GM03348 (cell line): ENCODE measurements at regions not wholly inside any gene's neighbourhood (a gene's known extent, or its start where the extent isn't known, plus 50 kb on each side); places are given as distances from the start of the nearest gene placed in this dataset.
A peak's percentile ranks its signal among the peaks of the same experiment; 100 is the strongest.

Experiments
- DNase-seq: peaks from one replicate; pipeline ENCODE4 v3.0.0; 2012; ENCODE audit warnings: low spot score

DNA sequence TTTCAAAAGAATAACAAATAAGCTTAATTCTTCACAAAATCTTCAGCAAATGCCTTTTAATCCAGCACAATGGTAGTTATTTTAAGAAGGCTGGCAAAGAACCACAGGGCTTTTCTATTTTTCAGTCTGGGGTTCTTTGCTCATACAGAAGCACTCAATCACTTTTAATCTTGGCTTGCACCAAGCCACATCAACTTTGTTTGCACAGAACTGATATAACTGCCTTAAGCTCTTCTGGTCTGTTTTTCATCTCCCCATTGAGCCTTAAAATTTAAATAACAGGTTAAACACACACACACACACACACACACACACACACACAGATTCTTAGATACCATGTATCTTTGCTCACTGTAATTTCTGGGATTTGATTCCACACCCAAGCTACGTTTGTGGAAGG, 377.0 kb downstream of the GATA3 start:
- DNase-seq = no peak

DNA sequence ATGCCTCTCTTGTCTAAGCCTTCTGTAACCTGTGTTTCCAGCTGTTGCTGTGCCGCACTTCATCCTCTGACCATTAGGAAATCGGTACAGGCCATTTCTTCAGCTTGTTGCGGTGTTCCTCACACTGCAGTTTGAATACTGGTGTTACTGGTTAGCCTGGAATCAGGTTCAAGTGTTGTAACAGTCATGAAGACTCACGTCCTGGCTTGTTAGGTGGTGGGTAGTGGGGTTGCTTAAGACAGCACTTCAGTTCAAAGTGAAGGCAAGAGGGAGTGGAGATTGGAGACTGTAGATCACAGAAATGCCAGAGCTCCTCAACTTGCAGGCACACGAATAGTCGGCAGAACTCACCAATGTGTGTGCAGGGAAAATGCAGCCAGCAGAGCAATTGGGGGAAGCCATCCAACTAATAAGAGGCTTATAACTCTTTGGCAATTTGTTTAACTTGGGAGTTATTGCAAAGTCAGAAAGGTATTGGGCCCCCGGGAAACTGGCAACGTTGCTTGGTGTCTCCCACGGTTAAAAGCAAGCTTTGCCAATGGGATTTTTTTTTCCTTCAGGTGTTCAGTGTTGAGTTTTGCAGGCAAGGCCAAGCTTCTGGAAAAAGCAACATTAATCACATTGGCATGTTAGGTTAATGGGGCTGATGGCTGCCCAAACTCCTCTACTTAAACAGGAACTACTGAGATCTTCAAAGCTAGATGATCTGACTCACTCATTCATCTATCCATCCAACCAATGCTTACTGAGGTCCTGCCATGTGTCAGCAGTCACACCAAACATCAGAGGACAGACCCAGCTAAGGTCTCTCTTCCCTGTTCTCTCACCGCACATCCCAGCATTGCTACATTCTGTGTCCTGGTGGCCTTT, 380.9 kb downstream of the GATA3 start:
- DNase-seq = no peak

DNA sequence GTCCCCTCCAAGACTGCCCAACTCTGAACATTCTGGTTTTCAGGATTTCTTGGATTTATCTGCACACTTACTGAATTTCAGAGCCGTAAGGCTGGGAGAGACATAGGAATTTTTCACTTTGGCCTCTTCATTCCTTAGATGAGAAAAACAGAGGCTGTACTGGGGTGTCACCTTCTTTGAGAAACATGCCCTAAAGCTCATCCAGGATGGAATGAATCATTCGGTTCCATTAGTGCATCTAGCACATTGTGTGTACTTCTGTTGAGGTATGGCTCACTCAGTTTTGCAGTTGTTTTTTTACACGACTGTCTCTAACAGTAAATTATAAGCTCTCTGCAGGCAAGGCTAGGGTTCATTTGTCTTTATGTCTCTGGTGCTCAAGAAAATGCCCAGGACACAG, 383.4 kb downstream of the GATA3 start:
- DNase-seq = no peak

DNA sequence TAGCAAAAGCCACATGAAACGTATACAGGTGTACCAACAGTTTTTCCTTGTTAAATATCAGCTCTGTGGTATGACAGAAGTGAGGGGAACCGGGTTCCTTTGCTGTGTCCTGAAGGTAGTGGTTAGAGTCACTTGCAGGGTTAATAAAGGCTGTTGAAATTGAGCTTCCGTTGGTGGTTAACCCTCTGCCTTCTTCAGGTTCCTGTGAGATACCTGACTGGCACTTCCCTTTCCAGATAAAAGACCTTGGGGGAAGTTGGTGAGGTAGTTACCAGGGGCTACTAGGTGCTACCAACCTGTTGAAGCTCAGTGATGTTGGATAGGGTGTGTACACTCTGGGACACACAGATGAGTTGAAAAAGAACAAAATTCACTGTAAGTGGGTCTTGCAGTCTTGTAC, 384.1 kb downstream of the GATA3 start:
- DNase-seq = no peak

DNA sequence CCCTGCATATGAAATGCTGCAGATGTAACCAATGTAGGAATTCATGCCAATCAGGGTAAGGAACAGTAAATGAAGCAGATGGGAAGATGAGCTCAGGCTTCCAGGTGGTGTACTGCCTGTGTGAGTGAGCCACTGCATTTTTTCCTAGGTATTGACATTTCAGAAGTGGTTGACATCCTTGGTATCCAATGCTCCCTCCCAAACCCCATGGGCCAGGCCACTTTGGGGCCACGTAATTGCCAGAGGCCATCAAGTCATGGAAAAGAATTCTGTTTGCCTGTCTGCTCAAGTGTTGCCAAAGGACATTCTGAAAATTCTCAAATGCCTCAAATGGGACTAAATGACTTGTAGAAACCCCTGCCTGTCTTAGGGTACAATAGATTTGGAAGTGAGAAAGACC, 384.6 kb downstream of the GATA3 start:
- DNase-seq = no peak

DNA sequence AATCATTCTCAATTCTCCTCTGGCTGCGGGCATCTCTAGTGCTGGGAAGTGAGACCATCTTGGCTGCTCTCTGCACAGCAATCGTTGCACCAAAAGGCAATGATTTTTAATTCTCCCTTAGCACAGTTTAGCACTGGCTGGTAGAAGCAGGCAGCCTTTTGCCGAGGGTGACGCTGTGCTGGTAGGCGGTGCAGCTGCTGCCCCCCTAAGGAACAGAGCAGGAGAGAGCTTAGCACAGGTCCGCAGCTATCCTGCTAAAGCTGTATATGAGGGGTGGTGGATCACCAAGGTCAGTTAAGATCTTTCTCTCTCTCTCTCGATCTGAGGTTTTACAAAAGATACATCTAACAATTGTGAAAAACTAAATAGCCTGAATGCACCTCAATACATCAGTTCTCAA, 390.1 kb downstream of the GATA3 start:
- DNase-seq = no peak

DNA sequence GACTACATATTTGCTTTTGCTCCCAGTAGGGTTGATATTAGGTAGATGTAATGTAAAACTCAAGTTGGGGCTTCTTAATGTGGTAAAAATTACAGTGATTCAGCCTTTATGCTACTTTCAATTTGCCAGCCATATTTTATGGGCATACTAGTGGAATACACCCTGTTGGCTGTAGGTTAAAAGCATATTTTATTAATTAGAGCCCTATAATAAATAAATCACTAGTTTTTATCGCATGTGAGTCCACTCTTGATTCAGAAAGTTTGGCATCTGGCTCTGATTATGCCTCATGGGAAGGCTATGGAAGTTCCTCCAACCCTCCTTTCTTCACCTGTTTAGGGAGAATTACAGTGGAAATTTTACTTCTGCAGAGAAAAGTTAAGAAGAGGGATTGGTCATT, 390.9 kb downstream of the GATA3 start:
- DNase-seq = no peak

DNA sequence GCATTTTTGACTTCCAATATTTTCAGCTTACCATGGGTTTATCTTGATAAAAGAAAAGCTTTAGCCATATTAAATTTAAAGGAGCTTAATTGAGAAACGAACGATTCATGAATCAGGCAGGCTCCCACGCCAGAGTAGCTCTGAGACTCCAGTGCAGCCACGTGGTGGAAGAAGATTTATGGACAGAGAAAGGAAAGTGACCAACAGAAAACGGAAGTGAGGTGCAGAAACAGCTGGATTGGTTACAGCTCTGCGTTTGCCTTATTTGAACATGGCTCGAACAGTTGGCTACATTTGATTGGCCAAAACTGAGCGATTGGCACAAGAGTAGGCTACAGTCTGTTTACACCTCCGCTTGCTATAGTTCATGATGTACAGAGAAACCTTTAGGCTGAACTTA, 395.4 kb downstream of the GATA3 start:
- no peak for DNase-seq

DNA sequence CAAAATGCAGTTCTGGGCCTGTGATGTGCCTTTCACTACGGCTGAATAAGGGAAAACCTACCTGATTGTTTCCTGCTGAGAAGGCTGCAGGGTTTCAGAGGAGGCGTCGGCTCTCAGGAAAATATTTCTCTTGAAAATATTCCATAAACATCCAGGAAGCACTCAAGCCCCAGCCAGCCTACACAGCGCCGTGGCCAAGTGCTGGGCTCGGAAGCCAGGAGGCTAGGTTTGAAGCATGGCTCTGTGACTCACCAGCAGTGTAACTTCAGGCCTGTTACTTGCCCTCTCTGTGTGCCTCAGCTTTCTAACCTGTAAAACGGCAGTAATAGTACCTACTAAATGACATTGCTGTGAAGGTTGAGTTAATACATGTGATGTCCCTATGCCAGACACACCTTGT, 399.1 kb downstream of the GATA3 start:
- DNase-seq = peak; percentile 55

DNA sequence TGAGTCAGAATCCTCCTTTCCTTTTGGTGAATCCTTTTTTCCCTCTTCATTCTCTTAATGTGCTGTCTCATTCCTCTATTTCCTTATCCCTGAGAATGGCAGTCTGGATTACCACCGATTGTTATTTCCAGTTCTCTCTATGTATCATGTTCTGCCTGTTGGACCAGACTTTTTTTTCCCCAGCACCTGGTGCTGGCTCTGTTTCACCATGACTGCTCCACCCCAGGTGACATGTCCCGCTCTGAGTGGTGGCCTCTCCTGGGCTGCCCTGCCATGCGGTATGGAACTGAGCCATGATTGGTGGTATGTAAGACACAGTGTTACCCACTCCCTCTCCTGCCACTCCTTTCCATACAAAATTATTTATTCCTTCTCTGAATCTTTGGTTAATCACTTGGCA, 399.9 kb downstream of the GATA3 start:
- no peak for DNase-seq

DNA sequence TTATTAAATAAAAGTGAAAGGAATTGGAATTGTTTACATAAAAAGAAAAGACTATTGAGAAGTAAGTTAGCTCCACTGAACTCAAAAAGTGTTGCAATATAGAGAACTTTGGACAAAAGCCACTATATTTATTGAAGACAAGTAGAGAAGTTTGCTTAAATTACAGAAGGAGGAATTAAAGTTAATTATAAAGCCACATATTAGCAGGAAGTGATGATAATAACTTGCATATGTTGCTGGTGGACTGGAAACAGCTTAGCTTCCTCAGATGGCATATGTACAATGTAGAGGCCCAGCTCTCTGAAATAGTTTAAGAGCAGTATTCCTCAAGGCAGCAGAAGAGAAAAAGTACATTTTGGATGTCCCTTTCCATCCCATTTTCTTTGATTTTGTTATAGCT, 400.7 kb downstream of the GATA3 start:
- no peak for DNase-seq

DNA sequence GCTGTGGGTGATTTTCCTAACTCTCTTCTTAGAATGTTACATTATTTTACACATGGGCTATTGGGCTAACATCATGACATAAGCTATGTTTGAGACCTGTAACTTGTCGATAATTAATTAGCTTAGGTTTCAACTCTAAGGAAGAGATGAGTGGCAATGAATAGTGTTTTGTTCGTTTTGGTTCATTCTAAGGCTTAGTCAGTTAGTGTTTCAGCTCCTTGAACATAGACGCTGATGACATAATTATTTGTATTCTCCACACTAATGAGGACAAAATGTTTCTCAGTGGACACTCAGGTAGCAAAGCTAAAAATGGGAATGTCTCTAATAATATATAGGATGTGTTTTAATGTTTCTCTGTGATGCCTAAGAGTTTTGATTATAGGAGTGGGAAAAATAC, 401.9 kb downstream of the GATA3 start:
- DNase-seq = no peak

DNA sequence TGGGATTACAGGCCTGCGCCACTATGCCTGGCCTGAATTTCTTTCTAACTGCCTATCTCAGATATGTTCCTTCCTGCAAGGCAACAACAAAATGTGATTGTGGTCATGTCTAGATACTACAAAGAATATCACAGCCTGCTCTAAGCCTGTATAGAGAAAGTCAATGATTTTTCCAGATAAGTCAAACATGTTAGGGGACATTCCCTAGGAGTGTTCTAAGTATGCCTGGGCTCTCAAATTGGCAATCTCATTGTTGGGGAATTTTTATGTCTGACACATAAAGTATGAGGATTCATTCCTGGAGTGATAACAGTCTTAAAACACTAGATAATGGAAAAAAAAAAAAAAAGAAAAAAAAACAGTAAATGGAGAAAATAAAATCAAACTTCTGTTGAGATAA, 406.1 kb downstream of the GATA3 start:
- DNase-seq = no peak

DNA sequence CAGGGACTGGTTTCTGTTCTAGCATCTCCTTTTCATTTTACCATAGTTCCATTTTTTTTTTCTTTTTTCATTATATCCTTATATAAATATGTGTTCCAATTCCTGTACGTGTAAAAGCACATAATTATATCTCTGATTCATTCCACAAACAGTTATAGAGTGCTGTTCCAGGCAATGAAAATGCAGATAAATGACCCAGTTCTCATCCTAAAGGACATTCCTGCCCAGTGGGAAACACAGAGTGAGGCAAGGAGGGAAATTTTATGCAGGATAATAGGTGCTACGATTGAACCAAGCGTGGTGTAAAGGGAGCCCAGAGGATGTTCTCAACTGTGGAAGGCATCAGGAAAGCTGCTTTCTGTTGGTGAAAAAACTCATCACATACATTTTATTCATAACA, 408.1 kb downstream of the GATA3 start:
- no peak for DNase-seq

DNA sequence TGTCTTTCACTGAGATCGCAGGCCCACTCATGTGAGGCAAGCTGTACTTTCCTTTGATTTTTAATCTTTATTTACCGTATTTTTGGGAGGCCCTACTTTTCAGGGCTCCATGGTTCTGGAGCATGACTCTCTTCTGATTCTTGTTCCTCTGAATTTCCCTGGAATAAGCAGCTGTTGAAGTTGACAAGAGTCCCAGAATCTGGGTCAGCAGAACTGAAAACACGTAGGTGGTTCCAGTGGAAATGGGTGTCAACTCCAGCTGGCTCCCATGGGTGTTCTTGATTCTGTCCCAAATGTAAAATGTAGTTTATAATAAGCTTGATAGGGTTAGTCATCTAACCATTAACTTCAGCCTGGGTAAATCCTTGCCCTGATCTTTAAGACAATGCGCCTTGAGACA, 409.4 kb downstream of the GATA3 start:
- no peak for DNase-seq

DNA sequence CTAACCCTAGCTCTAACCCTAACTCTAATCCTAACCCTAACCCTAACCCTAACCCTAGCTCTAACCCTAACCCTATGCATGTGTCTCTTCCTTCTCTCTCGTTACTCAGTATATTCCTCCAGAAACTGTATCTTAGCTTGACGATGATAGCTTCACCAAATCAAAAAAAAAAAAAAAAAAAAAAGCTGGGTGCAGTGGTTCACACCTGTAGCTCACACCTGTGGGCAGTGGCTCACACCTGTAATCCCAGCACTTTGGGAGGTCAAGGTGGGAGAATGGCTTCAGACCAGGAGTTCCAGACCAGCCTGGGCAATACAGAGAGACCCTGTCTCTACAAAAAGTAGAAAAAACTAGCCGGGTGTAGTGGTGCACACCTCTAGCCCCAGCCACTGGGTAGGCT, 414.0 kb downstream of the GATA3 start:
- DNase-seq = no peak

DNA sequence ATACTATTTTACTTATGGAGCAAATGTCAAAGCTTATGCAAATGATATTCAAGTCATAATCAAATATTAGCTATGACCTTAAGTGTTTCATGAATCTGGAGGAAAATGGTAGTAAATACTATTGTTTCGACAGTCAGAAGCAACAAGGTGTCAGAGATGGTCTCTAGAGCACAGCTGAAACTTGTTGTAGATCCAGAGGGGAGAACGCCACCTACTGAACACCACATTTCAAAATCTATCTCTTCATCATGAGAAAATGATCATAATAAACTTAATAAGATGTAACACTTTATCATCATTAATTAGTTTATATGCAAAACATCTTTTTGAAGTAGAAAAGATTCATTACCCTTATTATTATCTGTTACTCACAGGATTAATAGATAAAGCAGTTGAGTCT, 418.7 kb downstream of the GATA3 start:
- peak; percentile 13 for DNase-seq

DNA sequence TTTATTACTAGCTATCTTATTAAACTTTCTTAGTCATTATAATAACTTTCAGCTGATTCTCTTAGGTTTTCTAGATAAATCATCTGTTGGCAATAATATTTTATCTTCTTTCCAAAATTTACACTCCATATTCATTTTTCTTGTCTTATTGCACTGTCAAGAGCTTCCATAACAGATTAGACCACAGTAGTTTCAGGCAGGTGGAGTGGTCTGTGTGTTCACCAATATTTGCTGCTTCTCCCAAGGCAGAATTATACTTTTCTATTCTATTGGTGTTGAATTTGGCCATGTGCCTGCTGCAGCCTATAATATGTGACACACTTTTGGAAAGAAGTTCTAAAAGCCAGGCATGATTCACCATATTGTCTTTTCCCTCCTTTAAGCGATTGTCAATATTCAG, 422.8 kb downstream of the GATA3 start:
- DNase-seq = no peak

DNA sequence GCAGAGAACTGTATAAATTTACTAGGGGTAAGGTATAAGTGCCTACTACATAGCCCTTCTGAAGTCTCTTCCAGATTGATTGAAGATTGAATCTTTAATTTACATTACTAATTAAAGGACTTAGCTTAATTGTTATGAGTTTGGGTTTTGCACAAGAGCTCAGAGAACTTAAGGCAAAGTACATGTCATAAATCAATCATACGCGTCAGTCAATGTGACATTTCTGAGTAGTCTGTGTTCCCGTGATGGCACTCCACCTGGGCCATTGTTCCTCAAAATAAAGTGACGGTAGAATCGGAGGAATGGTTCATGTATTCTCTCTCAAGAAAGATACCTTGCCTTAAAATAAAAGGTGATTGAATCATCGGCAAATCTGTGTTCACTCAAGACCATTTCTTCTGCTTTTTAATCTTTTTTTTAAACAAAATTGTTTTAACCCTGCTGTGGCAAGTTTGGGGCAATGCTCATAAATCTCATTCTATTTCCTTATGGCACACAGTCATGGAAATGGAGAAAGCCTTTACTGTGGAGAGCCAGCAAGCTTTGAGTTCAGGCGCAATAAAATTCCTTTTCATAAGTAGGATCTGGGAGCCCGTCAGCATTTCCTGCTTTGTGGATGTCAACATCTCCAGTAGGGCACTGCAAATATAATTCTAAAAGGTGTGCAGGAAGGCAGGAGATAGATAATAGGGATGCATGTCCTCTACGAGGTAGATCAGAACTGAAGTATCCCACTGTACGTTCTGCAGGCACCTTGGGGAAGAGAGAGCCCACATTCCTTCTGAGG, 427.4 kb downstream of the GATA3 start:
- no peak for DNase-seq

DNA sequence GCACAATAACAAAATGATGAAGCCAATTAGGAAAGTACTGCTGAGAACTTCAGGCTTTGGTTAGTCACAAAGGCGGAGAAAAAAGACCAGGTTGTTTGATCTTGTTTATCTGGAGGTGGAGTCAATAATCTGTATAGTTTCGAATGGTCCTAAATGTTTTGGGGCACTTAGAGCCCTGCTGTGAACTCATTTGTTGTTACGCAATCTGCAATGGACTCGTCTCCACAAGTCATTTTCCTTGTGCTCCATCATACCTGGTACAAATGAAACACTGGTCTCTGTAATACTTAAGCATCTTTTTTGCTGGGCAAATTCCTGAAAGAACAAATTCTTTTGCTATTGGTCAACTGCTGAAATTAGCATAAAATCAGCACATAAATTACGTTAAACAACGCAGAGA, 430.5 kb downstream of the GATA3 start:
- DNase-seq = no peak

DNA sequence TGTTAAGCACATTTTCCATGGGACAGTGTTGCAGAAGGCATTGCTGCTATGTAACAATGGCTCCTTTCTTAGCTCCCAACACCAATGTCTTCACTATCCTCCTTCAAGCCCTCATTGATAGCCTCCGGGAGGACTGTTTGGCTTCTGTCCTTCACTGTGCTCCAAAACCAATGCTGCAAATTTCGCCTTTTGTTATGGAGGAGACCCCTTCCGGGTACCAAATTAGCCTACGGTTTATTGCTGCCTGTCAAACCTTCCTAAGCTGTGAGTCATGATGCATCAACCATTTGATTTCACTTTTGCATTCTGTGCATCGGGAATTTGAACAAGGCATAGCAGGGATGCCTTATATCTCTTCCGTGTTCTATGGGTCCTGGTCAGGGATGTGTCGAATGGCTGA, 432.9 kb downstream of the GATA3 start:
- no peak for DNase-seq

DNA sequence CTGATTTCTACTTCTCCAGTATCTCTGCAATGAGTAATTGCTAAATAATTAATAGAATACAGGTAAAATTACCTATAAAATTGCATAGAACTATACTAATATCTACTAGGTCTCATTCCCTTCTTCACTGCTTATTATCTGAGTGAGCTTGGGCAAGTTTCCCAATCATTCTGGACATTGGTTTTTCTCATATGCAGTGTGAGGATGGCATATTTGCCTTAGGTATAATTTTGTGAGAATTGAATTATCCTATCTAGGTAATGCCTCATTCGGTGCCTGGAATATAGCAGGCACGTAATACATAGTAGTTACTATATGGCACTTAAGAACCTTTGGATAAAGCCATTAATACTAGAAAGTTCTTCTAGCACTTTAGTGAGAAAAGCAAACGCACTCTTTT, 434.7 kb downstream of the GATA3 start:
- no peak for DNase-seq

DNA sequence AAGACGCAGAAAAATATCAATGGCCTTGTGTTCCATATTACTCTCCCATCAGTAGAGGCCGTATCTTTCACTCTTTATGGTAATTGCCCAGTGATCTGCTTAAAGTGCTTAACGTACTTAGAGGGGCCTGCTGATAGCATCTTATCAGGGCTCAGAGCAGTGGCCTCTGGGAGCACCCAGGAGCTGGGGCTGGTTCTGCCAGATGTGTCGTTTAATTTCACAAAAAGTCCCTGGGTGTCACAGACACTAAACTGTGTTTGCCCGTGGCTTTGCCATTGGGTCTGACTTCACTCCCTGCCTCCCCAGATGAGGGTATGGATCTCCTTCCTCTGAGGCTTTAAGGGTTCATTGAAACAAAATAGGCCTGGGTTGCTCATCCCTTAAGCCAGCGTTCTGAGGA, 435.3 kb downstream of the GATA3 start:
- no peak for DNase-seq

DNA sequence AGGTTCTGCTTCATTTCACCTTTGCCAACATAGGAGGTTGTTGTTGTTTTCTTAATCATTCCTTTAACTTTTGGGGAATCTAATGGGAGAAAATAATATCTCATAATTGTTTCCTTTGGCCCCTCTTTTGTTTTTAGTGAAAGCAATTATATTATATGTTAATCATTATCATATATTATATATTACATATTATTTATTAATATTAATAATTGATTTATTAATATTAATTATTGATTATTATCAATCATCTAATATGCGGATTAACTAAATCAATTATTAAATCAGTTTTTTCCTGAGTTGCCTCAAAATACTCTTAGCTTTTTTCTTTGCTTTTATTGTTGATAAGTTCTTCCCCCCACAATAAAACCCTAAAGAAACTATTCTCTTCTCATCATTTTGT, 443.8 kb downstream of the GATA3 start:
- DNase-seq = no peak
